ENCODE measurements at regions not wholly inside any gene's neighbourhood (a gene's known extent, or its start where the extent isn't known, plus 50 kb on each side); places are given as distances from the start of the nearest gene placed in this dataset.
"Not testable (repeated sequence)": the region's sequence is repeated elsewhere in the genome, so short reads cannot be mapped to it uniquely, and the experiment has no call there.

- DNase-seq (ENCODE audit: low read depth): no peak
- Histone ChIP-seq H3K4me3 (ENCODE audit: low read depth, low read length) (no peak overlapping the region), H3K27me3 (ENCODE audit: control insufficient read depth, insufficient read depth, low read length) (no peaks in the 10 kb centered on the region), H3K36me3 (ENCODE audit: control insufficient read depth, insufficient read depth, low read length) (no peaks in the 10 kb centered on the region)
- no peak for FAIRE-seq
- TF ChIP-seq CTCF (IDR thresholded peaks at IDR 0.05; ENCODE audit: insufficient read depth, low read length, severe bottlenecking): no peak
These were observed 503.7 kb upstream of the IRAK1BP1 start for GRCh38 chr6:78363688-78364087.

GRCh38 chr6:78365473-78365872, 501.9 kb upstream of the IRAK1BP1 start:
- FAIRE-seq: no peak
- no peak for DNase-seq (ENCODE audit: low read depth)

GRCh38 chr6:78377056-78377455, 490.3 kb upstream of the IRAK1BP1 start:
- Histone ChIP-seq H3K36me3 (ENCODE audit: control insufficient read depth, insufficient read depth, low read length) (no peaks in the 10 kb centered on the region), H3K4me3 (ENCODE audit: low read depth, low read length) (no peak overlapping the region), H3K27me3 (ENCODE audit: control insufficient read depth, insufficient read depth, low read length) (no peaks in the 10 kb centered on the region)
- no peak for TF ChIP-seq CTCF (IDR thresholded peaks at IDR 0.05; ENCODE audit: insufficient read depth, low read length, severe bottlenecking)
- FAIRE-seq: no peak
- no peak for DNase-seq (ENCODE audit: low read depth)

More at GRCh38 chr6:78365473-78365872, 501.9 kb upstream of the IRAK1BP1 start:
- Histone ChIP-seq H3K36me3 (ENCODE audit: control insufficient read depth, insufficient read depth, low read length) (no peaks in the 10 kb centered on the region), H3K27me3 (ENCODE audit: control insufficient read depth, insufficient read depth, low read length) (no peaks in the 10 kb centered on the region), H3K4me3 (ENCODE audit: low read depth, low read length) (no peak overlapping the region)
- TF ChIP-seq CTCF (IDR thresholded peaks at IDR 0.05; ENCODE audit: insufficient read depth, low read length, severe bottlenecking): no peak

DNA sequence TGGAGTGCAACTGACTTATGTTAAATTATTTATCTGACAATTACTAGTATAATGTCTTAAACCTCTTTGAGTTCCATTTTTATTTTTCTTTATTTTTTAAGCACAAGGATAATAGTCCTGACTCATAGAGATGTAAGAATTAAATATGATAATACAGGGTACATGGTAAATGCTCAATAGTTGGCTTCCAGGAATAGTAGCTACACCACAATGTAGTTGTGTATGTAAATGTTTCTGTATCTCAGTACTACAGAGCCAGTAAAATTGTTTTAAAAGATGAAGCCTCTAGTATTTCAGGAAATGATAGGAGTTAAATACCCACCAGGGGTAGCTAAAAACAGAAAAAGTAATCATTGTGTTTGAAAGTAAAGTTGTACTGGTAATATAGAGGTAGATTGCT, 487.4 kb upstream of the IRAK1BP1 start:
- no peaks in the 10 kb centered on the region for H3K36me3 ChIP-seq (ENCODE audit: control insufficient read depth, insufficient read depth, low read length)
- FAIRE-seq (no peak), DNase-seq (ENCODE audit: low read depth) (no peak)
- no peak overlapping the region for H3K4me3 ChIP-seq (ENCODE audit: low read depth, low read length)
- no peaks in the 10 kb centered on the region for H3K27me3 ChIP-seq (ENCODE audit: control insufficient read depth, insufficient read depth, low read length)
- TF ChIP-seq CTCF (IDR thresholded peaks at IDR 0.05; ENCODE audit: insufficient read depth, low read length, severe bottlenecking): no peak

DNA sequence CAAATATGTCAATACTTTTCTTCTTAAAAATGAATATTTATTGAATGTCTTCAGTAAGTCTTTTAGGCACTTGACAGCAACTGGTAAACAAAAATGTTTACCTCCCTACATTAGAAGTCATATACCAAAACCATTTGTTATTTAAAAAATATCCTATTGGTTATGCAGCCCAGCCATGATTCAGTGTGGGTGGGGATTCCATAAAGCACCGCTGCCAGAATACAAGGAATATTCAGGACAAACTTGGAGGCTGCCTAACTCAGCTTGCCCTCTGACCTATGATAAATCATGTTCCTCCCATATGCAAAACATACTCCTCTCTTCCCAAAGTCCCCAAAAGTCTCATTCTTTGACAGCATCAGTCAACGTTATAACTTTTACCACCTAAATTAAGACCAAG, 486.8 kb upstream of the IRAK1BP1 start:
- Histone ChIP-seq H3K4me3 (ENCODE audit: low read depth, low read length) (no peak overlapping the region), H3K27me3 (ENCODE audit: control insufficient read depth, insufficient read depth, low read length) (no peaks in the 10 kb centered on the region), H3K36me3 (ENCODE audit: control insufficient read depth, insufficient read depth, low read length) (no peaks in the 10 kb centered on the region)
- TF ChIP-seq CTCF (IDR thresholded peaks at IDR 0.05; ENCODE audit: insufficient read depth, low read length, severe bottlenecking): no peak
- FAIRE-seq: no peak
- no peak for DNase-seq (ENCODE audit: low read depth)

DNA sequence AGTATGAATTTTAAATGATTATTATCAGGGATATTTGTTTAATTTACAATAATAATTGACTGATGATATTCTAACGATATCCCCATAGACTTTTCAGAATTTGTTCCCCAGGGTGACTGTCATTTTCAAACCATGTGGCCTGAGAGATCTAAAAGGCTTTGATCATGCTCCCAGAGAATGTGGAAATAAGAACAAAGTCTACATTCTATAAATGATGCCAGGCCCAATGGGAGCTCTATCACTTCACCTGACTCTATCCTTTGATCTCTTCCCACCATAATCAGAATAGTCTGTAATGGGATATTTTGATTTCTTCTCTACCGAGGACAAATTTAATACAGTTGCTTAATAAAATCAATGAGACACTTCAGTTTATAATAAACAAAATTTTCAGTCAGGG, 483.4 kb upstream of the IRAK1BP1 start:
- no peak for FAIRE-seq
- DNase-seq (ENCODE audit: low read depth): no peak
- TF ChIP-seq CTCF (IDR thresholded peaks at IDR 0.05; ENCODE audit: insufficient read depth, low read length, severe bottlenecking): no peak
- Histone ChIP-seq H3K4me3 (ENCODE audit: low read depth, low read length) (no peak overlapping the region), H3K36me3 (ENCODE audit: control insufficient read depth, insufficient read depth, low read length) (no peaks in the 10 kb centered on the region), H3K27me3 (ENCODE audit: control insufficient read depth, insufficient read depth, low read length) (no peaks in the 10 kb centered on the region)

GRCh38 chr6:78386854-78387253, 480.5 kb upstream of the IRAK1BP1 start:
- not testable (repeated sequence) for H3K36me3 ChIP-seq (ENCODE audit: control insufficient read depth, insufficient read depth, low read length); FAIRE-seq; H3K4me3 ChIP-seq (ENCODE audit: low read depth, low read length); H3K27me3 ChIP-seq (ENCODE audit: control insufficient read depth, insufficient read depth, low read length); DNase-seq (ENCODE audit: low read depth)
